Spleen (tissue), 11 donors: ENCODE measurements at regions not wholly inside any gene's neighbourhood (a gene's known extent, or its start where the extent isn't known, plus 50 kb on each side); places are given as distances from the start of the nearest gene placed in this dataset.

Experiments
- DNase-seq: peaks from one replicate; pipeline ENCODE4 v3.0.0-alpha.2; 2020
- H3K27ac ChIP-seq, 8 donors: fragments of 200-600 bp; sonication (generic) in 7 of 8; 1 replicate in 4 of 8; 2 replicates in 4 of 8; pipeline versions ENCODE4 v1.5.0 to v1.8.0; 2016 to 2021; ENCODE audit warnings: inconsistent platforms in 4 of 8, mild to moderate bottlenecking in 4 of 8, moderate library complexity in 1 of 8
- H3K27me3 ChIP-seq, 7 donors: fragments of 200-600 bp; sonication (generic) in 6 of 7; replicated peaks in 1 of 7; 1 replicate in 4 of 7; 2 replicates in 3 of 7; pipeline versions ENCODE4 v1.5.0 to v1.8.0; 2016 to 2021; ENCODE audit warnings: inconsistent platforms in 3 of 7, mild to moderate bottlenecking in 1 of 7
- H3K36me3 ChIP-seq, 6 donors: fragments of 200-600 bp; sonication (generic) in 5 of 6; 1 replicate in 4 of 6; 2 replicates in 2 of 6; pipeline versions ENCODE4 v1.5.0 to v1.8.0; 2016 to 2021; ENCODE audit warnings: inconsistent platforms in 2 of 6
- H3K4me1 ChIP-seq, 6 donors: fragments of 200-600 bp; sonication (generic) in 5 of 6; 1 replicate in 3 of 6; 2 replicates in 3 of 6; pipeline versions ENCODE4 v1.5.0 to v1.8.0; 2016 to 2021; ENCODE audit warnings: inconsistent platforms in 3 of 6
- H3K4me3 ChIP-seq, 8 donors: fragments of 200-600 bp; sonication (generic) in 7 of 8; 1 replicate in 4 of 8; 2 replicates in 4 of 8; pipeline versions ENCODE4 v1.5.0 to v1.8.0; 2016 to 2021; ENCODE audit warnings: inconsistent platforms in 4 of 8, mild to moderate bottlenecking in 4 of 8, moderate library complexity in 2 of 8
- H3K9me3 ChIP-seq, 8 donors: fragments of 200-600 bp; sonication (generic) in 7 of 8; 1 replicate in 4 of 8; 2 replicates in 4 of 8; pipeline versions ENCODE4 v1.5.0 to v1.8.0; 2016 to 2021; ENCODE audit warnings: inconsistent platforms in 4 of 8
- POLR2A ChIP-seq, 3 donors: fragments of 450-650 bp; IDR thresholded peaks; one replicate each; pipeline ENCODE4 v1.5.1; 2017; ENCODE audit warnings: antibody characterized with exemption in 3 of 3, mild to moderate bottlenecking in 1 of 3
- POLR2AphosphoS5 ChIP-seq, 3 donors: sonication (generic); formaldehyde crosslinking; IDR thresholded peaks; one replicate each; pipeline ENCODE4 v1.5.1; 2017; ENCODE audit warnings: antibody characterized with exemption in 3 of 3
- WGBS, 5 donors: extraction: QIAGEN DNeasy Blood & Tissue Kit in 3 of 5; methylation state at CpG; one replicate each; pipeline versions ENCODE4 v1.1.5 to v1.1.7; 2013 to 2018; 5-methylcytosine and 5-hydroxymethylcytosine counted together
- intact Hi-C: fragments of 100-400 bp; cut with DNase I; formaldehyde crosslinking; loops from one replicate; pipeline ENCODE4 v1.15.0; 2023; ENCODE audit warnings: low total_unique reads
- TF ChIP-seq, protein P1 (sequence below), 11 experiments: fragments of 200-600 bp in 7 of 11; fragments of 450-650 bp in 4 of 11; sonication (generic) in 4 of 11; IDR thresholded peaks in 8 of 11; conservative IDR thresholded peaks in 3 of 11; 1 replicate in 7 of 11; 2 replicates in 4 of 11; pipeline versions ENCODE4 v1.4.0 to v1.8.0; 2016 to 2021; ENCODE audit warnings: antibody characterized with exemption in 11 of 11, inconsistent platforms in 4 of 11, mild to moderate bottlenecking in 1 of 11
- donor health status: healthy with polysubstance abuse.
- donor health status: DM: no; HTN: no; CAD: no; lungs with moderate emphysema.
- donor health status: DM: no; HTN: no; CAD: no.
- donor health status: Bipolar disorder and iron deficiency.
- donor health status: healthy.
- donor health status: DM: no; HTN: no; CAD: no.
- donor health status: DM: yes; HTN: yes; CAD: no.

DNA sequence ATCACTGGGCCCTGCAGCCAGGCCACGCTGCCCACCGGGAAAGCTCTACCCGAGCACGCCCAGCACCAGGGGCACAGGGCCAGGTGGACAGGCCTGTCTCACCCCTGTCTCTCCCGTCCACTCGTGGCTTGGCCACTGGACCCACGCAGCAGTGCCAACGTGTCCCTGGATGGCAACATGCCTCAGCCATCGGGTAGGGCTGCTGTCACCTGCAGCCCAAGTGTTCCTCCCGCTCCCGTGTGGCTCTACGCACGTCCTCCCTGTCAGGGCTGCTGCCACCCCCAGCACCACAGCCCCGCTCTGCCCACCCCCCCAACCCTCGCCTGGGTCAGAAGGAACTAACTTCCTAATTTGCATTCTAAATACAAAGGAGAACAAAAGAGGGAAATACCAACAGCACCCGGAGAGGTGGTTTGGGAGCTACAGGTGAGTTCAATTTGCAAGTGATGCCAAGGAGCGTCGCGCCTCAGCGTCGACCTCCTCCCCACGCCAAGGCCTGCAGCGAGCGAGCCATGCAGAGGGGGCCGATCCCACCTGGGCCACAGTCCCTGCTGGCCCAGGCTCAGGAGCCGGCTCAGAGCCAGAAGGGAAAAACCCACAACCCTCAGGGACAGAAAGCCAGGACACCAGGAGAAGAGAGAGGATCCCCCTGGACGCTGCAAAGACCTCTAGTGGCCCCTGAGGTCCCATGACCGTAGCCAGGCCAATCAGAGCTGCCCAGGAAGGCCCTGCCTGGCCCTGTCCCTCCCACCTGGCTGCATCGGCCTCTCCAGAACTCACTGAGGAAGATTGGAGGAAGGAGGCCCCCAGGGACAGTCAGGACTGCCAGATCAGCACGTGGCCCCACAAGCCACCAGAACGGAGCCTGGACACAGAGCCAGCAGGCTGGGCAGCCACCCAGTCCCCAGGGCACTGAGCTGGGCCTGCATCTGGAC is 128.4 kb upstream of the SPACA7 start:
- Histone ChIP-seq H3K4me3 (no peak overlapping the region), H3K27ac (no peak overlapping the region), H3K36me3 (no peaks in the 10 kb centered on the region), H3K4me1 (no peaks in the 10 kb centered on the region), H3K27me3 (peaks cover 0 to 22% (median 0%) of the 10 kb centered on the region in 7 donors), H3K9me3 (no peaks in the 10 kb centered on the region)
- intact Hi-C loops = no loop called here
- DNase-seq = peak; percentile 51
- WGBS, 5 donors = 81 to 90% (median 81%) methylated on average over 24 to 31 of the region's 31 CpGs
- TF ChIP-seq POLR2AphosphoS5 (IDR thresholded peaks at IDR 0.05) (no peak), POLR2A (IDR thresholded peaks at IDR 0.05) (no peak)
- TF ChIP-seq, protein P1, sequence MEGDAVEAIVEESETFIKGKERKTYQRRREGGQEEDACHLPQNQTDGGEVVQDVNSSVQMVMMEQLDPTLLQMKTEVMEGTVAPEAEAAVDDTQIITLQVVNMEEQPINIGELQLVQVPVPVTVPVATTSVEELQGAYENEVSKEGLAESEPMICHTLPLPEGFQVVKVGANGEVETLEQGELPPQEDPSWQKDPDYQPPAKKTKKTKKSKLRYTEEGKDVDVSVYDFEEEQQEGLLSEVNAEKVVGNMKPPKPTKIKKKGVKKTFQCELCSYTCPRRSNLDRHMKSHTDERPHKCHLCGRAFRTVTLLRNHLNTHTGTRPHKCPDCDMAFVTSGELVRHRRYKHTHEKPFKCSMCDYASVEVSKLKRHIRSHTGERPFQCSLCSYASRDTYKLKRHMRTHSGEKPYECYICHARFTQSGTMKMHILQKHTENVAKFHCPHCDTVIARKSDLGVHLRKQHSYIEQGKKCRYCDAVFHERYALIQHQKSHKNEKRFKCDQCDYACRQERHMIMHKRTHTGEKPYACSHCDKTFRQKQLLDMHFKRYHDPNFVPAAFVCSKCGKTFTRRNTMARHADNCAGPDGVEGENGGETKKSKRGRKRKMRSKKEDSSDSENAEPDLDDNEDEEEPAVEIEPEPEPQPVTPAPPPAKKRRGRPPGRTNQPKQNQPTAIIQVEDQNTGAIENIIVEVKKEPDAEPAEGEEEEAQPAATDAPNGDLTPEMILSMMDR (IDR thresholded peaks at IDR 0.05 in 8 of 11, conservative IDR thresholded peaks at IDR 0.05 in 3 of 11) = no peak

DNA sequence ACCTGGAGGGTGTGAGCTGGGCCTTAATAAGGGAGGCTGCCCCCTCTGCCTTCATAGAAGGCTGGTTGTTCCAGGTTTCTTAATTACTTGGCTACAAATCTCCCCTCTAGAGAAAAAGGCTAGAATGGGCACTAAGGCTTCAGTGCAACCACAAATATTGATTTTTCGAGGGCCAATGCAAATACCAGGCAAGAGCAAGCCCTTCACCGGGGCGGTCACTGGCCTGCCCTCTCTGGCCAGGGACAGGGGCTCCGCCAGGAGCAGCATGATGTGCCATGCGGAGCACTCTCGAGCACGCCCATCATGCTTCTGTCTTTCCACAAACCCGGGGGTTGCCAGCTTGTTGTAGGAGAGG is 127.8 kb upstream of the SPACA7 start:
- Histone ChIP-seq H3K36me3 (no peaks in the 10 kb centered on the region), H3K4me1 (no peaks in the 10 kb centered on the region), H3K27me3 (peaks cover 0 to 22% (median 0%) of the 10 kb centered on the region in 7 donors), H3K9me3 (no peaks in the 10 kb centered on the region), H3K27ac (no peak overlapping the region), H3K4me3 (no peak overlapping the region)
- peak; percentile 38 for DNase-seq
- intact Hi-C loops = no loop called here
- 73 to 83% (median 82%) methylated on average over 8 of the region's 8 CpGs for WGBS, 5 donors
- TF ChIP-seq, protein P1 (IDR thresholded peaks at IDR 0.05 in 8 of 11, conservative IDR thresholded peaks at IDR 0.05 in 3 of 11) = no peak
- TF ChIP-seq POLR2AphosphoS5 (IDR thresholded peaks at IDR 0.05) (no peak), POLR2A (IDR thresholded peaks at IDR 0.05) (no peak)

DNA sequence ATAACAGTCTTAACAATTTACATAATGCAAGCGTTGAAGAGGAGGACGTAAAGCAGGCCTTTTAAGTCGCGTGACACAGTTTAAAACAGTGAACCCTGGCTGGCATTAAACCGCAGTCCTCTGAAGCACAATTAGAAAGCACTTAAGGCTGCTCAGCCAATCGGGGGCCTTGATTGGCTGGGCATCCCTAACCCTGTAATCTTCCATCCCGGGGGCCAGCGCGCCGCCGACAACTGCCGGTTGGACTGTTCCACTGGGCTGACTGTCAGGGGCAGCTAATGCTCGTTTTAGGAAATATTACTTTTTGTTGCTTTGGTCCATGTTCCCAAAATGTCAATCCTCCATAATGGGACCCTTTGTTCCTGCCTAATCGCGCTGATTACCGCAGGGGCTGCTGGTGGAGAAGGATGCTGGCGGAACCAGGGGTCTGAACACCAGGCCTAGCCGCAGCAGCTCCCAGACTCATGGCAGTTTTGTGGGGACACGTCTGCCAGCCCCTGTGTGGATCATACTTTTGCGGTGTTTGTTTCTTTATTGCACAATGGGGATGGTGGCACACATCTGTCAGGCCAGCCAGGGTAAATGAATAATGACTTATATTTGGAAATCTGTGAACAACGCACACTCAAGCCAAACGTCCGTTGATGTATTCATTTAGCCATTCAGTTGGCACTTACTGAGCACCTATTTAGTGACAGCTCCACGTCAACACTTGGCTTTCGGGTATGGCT is 127.1 kb upstream of the SPACA7 start:
- no peak overlapping the region for H3K4me3 ChIP-seq

More for the DNA sequence above, 127.1 kb upstream of the SPACA7 start:
- H3K4me1 ChIP-seq = no peaks in the 10 kb centered on the region
- 77 to 89% (median 81%) methylated on average over 25 of the region's 25 CpGs for WGBS, 5 donors
- TF ChIP-seq POLR2A (IDR thresholded peaks at IDR 0.05) = no peak
- no peak for TF ChIP-seq POLR2AphosphoS5 (IDR thresholded peaks at IDR 0.05)
- TF ChIP-seq, protein P1 (IDR thresholded peaks at IDR 0.05 in 8 of 11, conservative IDR thresholded peaks at IDR 0.05 in 3 of 11) = no peak
- peaks cover 0 to 27% (median 0%) of the 10 kb centered on the region in 7 donors for H3K27me3 ChIP-seq
- no peaks in the 10 kb centered on the region for H3K36me3 ChIP-seq
- intact Hi-C loops = no loop called here
- DNase-seq = peak; percentile 53
- no peak overlapping the region for H3K27ac ChIP-seq
- H3K9me3 ChIP-seq = no peaks in the 10 kb centered on the region
